Vagina (tissue), 2 donors: ENCODE measurements at regions not wholly inside any gene's neighbourhood (a gene's known extent, or its start where the extent isn't known, plus 50 kb on each side); places are given as distances from the start of the nearest gene placed in this dataset.

Source experiments
- DNase-seq, 2 donors: peaks; one replicate each; pipeline ENCODE4 v3.0.0-alpha.2; 2017; ENCODE audit errors: extremely low spot score in 2 of 2
- H3K27ac ChIP-seq: fragments of 200-600 bp; sonication (generic); one replicate; pipeline ENCODE4 v1.5.1; 2019
- H3K27me3 ChIP-seq: fragments of 200-600 bp; sonication (generic); one replicate; pipeline ENCODE4 v1.5.1; 2019
- H3K36me3 ChIP-seq, 2 donors: fragments of 200-600 bp; sonication (generic); one replicate each; pipeline ENCODE4 v1.5.1; 2017 to 2019
- H3K4me1 ChIP-seq: fragments of 200-600 bp; sonication (generic); one replicate; pipeline ENCODE4 v1.5.1; 2019
- H3K4me3 ChIP-seq, 2 donors: fragments of 200-600 bp; sonication (generic); 1 replicate in 1 of 2; 2 replicates in 1 of 2; pipeline ENCODE4 v1.5.1; 2016 to 2019
- H3K9me3 ChIP-seq: fragments of 200-600 bp; sonication (generic); one replicate; pipeline ENCODE4 v1.5.1; 2019
- CTCF ChIP-seq, 3 experiments: fragments of 450-650 bp in 2 of 3; fragments of 200-600 bp in 1 of 3; sonication (generic) in 1 of 3; IDR thresholded peaks; one replicate each; pipeline ENCODE4 v1.5.1; 2017 to 2019; ENCODE audit warnings: antibody characterized with exemption in 3 of 3, mild to moderate bottlenecking in 2 of 3, moderate library complexity in 2 of 3
- POLR2A ChIP-seq, 2 donors: fragments of 450-650 bp; IDR thresholded peaks; one replicate each; pipeline ENCODE4 v1.6.1; 2017; ENCODE audit warnings: antibody characterized with exemption in 2 of 2, mild to moderate bottlenecking in 2 of 2, moderate library complexity in 2 of 2
- POLR2AphosphoS5 ChIP-seq, 2 donors: sonication (generic); formaldehyde crosslinking; IDR thresholded peaks; one replicate each; pipeline ENCODE4 v1.9.0; 2017; ENCODE audit warnings: antibody characterized with exemption in 2 of 2, mild to moderate bottlenecking in 2 of 2, low read depth in 1 of 2; ENCODE audit not compliant: insufficient read depth in 1 of 2
- intact Hi-C: fragments of 100-400 bp; cut with DNase I; formaldehyde crosslinking; loops from one replicate; pipeline ENCODE4 v1.15.1; 2023

DNA sequence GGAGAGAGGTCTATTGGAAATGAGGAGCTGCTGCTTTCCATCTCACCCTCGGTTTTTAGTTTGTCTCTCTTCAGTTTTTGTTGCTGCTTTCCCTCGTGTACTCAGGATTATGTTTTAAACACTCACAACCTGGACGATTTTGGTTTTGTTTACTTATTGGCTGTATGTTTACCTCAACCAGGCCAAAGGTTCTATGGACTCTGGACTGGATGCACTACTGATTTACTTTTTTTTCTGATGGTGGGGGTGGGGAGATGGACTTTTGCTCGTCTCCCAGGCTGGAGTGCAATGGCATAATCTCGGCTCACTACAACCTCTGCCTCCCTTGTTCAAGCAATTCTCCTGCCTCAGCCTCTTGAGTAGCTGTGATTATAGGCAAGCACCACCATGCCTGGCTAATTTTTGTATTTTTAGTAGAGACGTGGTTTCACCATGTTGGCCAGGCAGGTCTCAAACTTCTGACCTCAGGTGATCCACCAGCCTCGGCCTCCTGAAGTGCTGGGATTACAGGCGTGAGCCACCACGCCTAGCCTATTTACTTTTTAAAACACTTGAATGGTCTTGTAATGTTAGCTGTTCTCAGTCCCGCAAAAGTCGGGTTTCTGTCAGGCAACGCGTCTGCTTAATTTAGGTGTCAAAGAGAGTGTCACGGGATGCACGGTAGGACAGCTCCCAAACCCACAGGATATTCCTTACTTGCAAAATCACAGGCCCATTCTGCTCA, 148.2 kb upstream of the RIPOR2 start:
- Histone ChIP-seq H3K27me3 (no peaks in the 10 kb centered on the region), H3K4me1 (no peaks in the 10 kb centered on the region), H3K4me3 (no peak overlapping the region), H3K9me3 (no peaks in the 10 kb centered on the region), H3K36me3 (no peaks in the 10 kb centered on the region), H3K27ac (no peak overlapping the region)
- intact Hi-C loops: loop anchor here (5.0 kb wide), 1 partner anchor 1378 kb away; no protein-coding TSS in a partner anchor
- TF ChIP-seq POLR2AphosphoS5 (IDR thresholded peaks at IDR 0.05; ENCODE audit: insufficient read depth in 1 of 2, low read depth in 1 of 2) (no peak), POLR2A (IDR thresholded peaks at IDR 0.05) (no peak), CTCF (IDR thresholded peaks at IDR 0.05) (no peak)
- no peak for DNase-seq

DNA sequence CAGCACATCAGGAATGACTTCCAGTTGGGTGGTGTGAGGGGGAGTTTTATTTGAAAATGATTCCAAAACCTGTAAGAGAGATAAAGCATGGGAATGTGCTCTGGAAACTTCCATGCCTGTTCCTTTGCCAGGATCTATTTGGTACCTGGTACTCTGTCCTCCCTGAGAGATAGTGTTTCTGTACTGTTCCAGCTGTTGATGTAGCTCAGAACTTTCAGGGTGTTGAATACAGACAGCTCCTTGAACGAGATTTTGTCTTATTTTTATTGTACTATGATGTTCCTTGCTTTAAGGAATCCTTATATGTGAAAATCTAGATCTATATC, 148.7 kb upstream of the RIPOR2 start:
- Histone ChIP-seq H3K27ac (no peak overlapping the region), H3K9me3 (no peaks in the 10 kb centered on the region), H3K4me1 (peaks cover 4% of the 10 kb centered on the region), H3K27me3 (no peaks in the 10 kb centered on the region), H3K36me3 (no peaks in the 10 kb centered on the region), H3K4me3 (no peak overlapping the region)
- DNase-seq: no peak
- TF ChIP-seq CTCF (IDR thresholded peaks at IDR 0.05): no peak
- no peak for TF ChIP-seq POLR2AphosphoS5 (IDR thresholded peaks at IDR 0.05; ENCODE audit: insufficient read depth in 1 of 2, low read depth in 1 of 2)
- TF ChIP-seq POLR2A (IDR thresholded peaks at IDR 0.05): no peak
- intact Hi-C loops: loop anchor here (5.0 kb wide), 1 partner anchor 1378 kb away; no protein-coding TSS in a partner anchor

- intact Hi-C loops: no loop called here
- Histone ChIP-seq H3K27me3 (no peaks in the 10 kb centered on the region), H3K4me1 (peaks cover 6% of the 10 kb centered on the region), H3K36me3 (peaks cover 0 to 3% of the 10 kb centered on the region in 2 donors), H3K27ac (no peak overlapping the region), H3K4me3 (no peak overlapping the region), H3K9me3 (no peaks in the 10 kb centered on the region)
- no peak for TF ChIP-seq POLR2A (IDR thresholded peaks at IDR 0.05)
- TF ChIP-seq CTCF (IDR thresholded peaks at IDR 0.05): no peak
- peak in 1 of 2 donors; percentile 70 for TF ChIP-seq POLR2AphosphoS5 (IDR thresholded peaks at IDR 0.05; ENCODE audit: insufficient read depth in 1 of 2, low read depth in 1 of 2)
- no peak for DNase-seq
These were observed 150.0 kb upstream of the RIPOR2 start for GRCh38 chr6:25085756-25086155.

DNA sequence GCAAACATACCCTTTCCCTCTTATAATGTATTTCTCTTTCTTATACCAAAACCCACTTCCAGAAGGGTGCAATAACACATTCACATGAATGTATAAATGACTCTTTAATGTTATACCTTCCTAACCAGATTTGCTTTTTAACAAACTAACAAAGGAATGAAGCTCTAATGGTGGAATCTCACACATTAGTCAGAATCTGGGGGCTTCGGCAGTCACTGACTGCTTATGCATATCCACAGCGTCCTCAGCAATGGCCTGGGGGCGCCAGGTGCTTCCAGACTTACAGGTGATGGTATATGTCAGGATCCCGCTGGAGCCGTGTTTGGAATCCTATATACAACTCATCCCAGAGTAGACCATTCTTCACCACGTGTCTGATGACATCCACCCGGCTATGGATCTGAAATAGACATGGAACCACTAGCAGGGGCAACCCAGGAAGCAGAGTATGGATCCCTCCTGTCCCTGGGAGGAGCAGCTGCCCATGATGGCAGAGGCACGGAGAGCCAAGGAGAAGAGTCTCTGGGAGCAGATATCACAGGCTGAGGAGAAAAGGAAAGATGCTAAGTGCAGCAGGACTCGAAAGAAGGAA, 150.8 kb upstream of the RIPOR2 start:
- Histone ChIP-seq H3K27me3 (no peaks in the 10 kb centered on the region), H3K27ac (no peak overlapping the region), H3K9me3 (no peaks in the 10 kb centered on the region), H3K4me3 (no peak overlapping the region), H3K4me1 (peaks cover 6% of the 10 kb centered on the region), H3K36me3 (peaks cover 0 to 3% of the 10 kb centered on the region in 2 donors)
- TF ChIP-seq POLR2A (IDR thresholded peaks at IDR 0.05) (no peak), POLR2AphosphoS5 (IDR thresholded peaks at IDR 0.05; ENCODE audit: insufficient read depth in 1 of 2, low read depth in 1 of 2) (no peak), CTCF (IDR thresholded peaks at IDR 0.05) (no peak)
- no peak for DNase-seq
- intact Hi-C loops: no loop called here

DNA sequence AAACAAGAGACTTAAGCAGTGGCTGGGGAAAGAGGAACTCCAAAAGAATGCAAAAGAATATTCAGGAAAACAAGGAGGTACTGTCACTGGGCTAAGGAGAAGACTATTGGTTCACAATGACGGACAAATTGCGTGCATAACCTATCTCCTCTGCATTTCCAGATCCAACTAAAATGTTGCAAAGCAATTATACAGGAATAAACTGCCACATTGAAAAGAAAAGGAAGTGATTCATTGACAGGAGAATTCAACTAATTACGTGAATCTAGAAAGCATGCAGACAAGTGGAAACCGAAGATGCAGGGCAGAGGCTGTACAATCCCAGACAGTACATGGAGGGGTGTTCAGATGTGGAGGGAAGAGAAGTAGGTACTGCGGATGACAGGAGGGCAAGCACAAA, 152.8 kb upstream of the RIPOR2 start:
- intact Hi-C loops: no loop called here

More for the DNA sequence above, 152.8 kb upstream of the RIPOR2 start:
- no peaks in the 10 kb centered on the region for H3K9me3 ChIP-seq
- no peaks in the 10 kb centered on the region for H3K27me3 ChIP-seq
- no peak overlapping the region for H3K4me3 ChIP-seq
- peaks cover 6% of the 10 kb centered on the region for H3K4me1 ChIP-seq
- H3K36me3 ChIP-seq: peaks cover 0 to 13% of the 10 kb centered on the region in 2 donors
- no peak for DNase-seq
- H3K27ac ChIP-seq: no peak overlapping the region
- TF ChIP-seq CTCF (IDR thresholded peaks at IDR 0.05) (no peak), POLR2AphosphoS5 (IDR thresholded peaks at IDR 0.05; ENCODE audit: insufficient read depth in 1 of 2, low read depth in 1 of 2) (no peak), POLR2A (IDR thresholded peaks at IDR 0.05) (no peak)
